GF-D8 (cell line): ENCODE measurements at regions not wholly inside any gene's neighbourhood (a gene's known extent, or its start where the extent isn't known, plus 50 kb on each side); places are given as distances from the start of the nearest gene placed in this dataset.

Experiments used
- DNase-seq: peaks from one replicate; lab custom pipeline; 2025; lab: John Stamatoyannopoulos, UW

DNA sequence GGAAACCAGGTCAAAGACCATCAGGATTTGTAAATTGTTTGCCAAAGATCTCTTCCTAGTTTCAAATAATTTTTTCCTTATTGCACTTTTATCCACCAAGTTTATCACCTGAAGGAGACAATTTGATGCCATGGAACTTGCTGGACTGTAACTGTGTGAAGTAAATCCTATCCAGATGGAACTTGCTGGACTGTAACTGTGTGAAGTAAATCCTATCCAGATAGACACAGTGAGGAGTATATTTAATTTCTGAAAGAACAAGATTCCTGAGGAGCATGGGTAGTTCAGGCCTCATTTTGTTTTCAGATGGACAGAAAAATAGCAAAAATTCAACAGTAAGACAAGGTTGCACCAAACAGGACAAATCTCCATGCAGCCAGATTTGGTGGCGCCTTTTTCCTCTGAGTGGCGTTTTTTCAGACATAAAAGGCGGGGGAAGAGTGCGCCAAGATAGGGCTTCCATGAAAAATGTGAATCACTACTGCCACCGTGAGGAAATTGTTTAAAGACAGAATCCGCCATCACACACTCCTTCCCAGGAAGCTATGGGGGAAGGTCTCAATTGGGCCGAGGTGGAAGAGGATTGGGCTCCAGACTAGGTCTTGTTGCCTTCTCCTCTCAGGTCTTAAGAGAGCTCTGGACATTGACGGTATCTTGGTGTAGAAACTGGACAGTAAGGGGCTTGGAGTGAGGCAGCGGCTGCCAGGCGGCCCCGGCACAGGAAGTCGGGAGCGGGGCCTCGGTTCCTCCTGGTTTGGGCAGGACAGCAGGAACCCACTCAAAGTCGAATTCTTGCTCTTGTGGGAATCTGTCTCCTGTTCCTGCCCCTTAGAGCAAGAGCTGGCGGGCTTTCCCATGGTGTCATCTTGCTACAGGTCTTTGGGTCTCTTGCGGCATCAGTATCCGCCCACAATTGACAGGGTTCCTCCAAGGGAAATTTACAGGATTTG is 234.7 kb downstream of the OR13H1 start:
- no peak for DNase-seq

DNA sequence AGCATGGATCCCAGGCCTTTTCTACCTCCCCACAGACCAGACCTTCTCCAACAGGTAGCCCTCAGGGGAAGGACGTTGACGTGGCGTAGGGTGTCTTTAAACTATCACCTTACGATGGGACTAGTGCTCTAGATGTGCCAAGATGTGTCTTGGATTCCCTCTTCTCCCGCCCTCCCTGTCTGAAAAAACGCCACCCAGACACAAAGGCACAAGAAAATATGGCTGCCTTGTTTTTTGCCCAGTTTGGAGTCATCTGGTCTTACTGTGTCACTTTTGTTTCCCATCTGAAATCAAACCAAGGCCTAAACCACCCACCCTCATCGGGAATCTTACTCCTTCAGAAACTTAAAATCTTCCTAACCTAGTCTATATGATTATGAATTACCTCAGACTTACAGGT is 235.4 kb downstream of the OR13H1 start:
- no peak for DNase-seq

DNA sequence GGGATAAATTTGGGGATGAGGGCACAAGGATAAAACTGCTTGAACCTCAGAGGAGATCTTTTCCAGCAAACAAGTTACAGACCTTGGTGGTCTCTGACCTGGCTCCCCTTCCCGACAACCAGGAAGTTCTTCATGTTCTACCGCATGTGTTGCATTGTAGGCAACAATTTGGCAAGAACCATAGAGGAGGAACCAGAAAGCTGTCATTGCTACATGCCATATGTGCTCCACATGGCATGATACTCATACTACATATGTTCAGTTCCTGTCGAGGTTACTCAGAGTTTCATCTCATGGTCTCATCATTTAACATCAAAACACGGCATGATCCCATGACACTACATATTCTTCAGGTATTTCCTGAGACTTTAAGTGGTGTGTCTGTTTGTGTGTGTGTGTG is 235.9 kb downstream of the OR13H1 start:
- DNase-seq, result no peak

DNA sequence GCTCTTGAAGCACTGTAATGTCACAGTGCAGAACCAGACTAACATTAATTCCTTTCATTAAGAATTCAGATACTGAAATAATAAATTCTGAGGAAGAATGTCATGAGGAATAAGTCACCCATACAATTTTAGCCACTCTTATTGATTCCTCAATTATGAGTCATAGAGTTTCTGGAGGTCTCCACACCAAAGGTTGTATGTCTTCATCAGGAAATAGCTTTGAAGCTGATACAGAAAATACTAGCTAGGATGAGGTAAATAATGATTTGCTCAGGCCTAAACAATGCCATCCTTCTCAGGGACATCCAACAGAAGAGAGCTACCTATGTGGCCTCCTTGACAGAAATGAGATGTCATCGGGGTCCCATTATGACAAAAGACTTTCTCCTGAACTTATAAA is 238.8 kb downstream of the OR13H1 start:
- no peak for DNase-seq

DNA sequence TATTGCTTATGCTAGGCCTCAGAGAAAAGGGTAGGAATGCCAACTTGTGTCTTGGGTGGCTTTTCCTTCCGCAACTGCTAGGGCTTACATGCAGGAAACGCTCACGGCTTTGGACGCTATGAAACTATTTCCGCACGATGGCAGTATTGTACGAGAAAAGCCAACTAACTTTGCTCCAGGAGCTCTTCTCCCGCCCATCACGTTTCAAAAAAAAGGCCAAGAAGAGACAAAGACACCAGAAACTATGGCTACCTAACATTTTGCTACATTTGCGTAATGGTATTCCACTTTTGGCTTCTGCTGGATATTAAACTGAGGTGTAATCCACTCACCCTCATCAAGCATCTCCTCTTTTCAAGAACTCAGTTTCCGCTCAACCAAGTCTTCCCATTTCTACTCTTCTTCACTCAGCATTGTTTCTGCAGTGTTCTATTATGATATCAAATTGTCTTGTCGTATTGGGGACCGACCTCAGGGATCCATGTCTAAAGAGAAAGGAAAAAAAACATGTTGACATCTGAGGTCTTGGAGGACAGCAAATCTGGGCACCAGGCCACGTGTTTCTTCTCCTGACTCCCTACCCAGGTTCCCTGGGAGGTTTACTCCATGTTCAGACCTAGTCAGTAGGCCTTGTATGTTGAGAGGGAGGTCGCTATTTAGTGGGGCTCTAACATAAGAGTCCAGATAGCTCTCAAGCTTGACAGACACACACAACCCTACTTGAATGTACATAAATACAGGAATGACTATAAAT is 239.4 kb upstream of the STK26 start:
- no peak for DNase-seq

DNA sequence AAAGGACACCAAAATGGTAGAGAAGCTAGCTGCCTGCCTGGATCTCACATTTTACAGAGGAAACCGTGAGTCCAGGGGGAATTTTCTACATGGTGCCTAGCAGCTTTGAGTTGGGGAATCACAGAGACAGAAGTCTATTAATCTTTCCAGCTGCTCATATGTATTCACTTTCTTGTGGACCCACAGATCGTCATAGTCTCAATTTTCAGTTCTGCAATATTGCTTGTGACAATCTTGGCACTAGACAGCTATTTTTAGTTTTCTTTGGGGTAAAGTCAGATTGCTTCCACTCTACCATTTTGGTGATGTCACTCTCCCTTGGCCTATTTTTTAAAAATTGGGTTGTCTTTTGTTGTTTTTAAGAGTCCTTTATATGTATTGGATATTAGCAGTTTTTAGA is 233.4 kb upstream of the STK26 start:
- DNase-seq, result no peak

DNA sequence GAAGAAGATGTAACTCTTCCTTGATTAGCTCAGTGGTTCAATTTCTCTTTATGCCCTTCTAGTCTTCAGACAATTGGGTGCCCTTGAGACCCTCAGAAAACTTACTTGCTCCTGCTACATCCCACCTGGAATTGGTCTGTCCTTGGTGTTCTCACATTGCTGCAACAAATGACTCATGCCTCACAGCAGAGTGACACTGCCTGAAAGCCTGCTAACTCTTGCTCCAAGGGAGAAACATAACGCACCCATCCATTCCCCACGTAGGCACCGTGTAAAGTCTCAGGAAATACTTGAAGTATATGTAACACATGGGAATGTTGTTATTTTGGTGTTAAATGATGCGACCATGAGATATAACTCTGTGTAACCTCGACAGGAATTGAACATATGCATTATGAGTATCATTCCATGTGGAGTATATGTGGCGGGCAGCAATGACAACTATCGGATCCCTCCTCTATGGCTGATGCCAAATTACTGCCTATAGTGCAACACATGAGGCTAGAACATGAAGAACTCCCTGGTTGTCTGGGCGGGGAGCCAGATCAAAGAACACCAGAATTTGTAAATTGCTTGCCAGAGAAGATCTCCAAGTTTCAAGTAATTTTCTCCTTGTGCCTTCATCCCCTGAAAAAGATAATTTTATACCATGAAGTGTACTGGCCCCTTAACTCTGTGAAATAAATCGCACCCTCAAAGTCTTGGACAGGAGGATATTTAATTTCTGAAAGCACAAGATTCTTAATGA is 231.3 kb upstream of the STK26 start:
- DNase-seq, result no peak

DNA sequence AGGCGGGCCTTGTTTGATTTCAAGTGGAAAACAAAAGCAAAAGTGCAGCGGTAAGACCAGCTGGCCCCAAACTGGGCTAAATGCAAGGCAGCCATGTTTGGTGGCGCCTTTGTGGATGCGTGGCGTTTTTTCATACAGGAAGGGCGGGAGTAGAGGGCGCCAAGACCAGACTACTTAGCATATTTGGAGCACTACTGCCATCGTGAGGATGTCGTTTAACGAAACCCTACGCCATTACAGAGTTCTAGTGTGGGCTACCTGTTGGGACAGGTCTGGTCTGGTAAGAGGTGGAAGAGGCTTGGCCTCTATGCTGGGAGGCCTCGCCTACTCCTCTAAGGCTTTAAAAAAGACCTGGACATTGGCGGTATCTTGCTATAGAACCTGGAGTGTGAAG is 230.7 kb upstream of the STK26 start:
- DNase-seq, result no peak

DNA sequence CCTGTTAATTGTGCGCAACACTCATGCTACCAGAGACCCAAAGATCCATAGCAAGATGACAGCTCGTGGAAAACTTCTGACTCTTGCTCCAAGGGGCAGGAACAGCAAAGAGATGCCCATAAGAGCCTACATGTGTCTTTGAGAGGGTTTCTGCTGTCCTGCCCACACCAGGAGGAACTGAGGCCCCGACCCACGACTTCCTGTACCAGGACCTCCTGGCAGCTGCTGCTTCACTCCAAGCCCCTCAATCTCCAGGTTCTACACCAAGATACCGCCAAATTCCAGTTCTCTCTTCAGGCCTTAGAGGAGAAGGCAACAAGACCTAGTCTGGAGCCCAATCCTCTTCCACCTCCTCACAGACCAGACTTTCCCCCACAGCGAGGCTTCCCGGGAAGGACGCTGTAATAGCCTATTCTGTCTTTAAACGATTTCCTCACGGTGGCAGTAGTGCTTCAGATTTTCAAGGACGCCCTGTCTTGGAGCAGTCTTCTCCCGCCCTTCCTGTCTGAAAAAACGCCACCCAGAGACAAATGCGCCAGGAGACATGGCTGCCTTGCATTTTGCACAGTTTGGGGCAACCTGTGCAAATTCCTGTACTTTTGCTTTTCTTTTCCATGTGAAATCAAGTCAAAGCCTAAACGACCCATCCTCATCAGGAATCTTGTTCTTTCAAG is 230.2 kb upstream of the STK26 start:
- no peak for DNase-seq

DNA sequence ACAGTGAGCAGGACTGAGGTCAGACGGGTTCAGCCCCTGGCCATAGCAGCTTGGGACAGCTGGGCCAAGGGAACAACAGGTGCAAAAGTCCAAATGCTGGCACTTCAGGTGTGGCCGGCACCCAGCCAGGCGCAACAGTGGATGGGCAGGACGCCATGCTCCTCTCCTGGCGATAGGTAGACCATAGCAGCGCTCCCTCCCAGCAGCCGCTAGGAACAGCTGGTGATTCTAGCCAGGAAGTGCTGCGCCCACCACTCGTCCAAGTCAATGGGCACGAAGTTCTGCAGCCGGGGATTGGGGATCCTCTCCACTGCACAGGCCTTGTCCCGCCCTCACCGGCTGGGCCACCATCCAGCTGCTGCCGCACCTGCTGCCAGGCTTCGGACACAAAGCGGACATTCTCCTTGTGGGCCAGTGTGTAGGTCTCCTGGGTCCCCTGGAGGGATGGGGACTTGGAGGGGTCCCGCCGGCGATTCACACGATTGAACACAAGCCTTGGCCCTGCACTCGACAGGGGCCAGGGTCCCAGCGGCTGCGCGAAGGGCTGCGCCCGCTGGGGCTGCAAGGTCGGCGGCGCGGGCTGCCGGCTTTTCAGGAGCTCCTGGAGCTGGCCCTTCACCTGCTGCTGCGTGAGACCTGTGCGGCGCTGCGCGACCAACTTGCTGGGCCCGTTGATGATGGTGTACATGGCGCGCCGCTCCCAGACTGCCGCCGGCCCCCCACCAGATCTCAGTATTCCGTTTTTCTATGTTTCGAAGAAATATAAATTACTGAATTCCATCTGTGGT is 227.5 kb upstream of the STK26 start:
- no peak for DNase-seq

DNA sequence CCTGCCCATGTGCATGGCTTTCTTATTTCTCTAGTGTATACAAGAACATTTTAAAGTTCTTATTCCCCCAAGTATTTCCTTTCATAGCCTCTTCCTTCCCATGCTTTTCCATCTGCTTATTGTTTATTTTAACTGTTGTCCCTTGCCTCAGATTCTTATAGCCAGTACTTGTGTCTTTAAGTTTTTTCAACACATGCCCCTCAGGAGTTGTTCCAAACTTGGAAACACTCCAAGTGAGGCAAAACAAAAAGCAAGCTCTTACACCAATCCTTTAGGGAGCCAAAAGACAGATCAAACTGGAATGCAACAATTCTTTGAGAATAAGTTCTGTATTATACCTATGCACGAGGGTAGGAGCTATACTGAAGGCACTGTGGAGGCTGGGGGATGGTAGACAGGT is 222.0 kb upstream of the STK26 start:
- DNase-seq, result no peak

DNA sequence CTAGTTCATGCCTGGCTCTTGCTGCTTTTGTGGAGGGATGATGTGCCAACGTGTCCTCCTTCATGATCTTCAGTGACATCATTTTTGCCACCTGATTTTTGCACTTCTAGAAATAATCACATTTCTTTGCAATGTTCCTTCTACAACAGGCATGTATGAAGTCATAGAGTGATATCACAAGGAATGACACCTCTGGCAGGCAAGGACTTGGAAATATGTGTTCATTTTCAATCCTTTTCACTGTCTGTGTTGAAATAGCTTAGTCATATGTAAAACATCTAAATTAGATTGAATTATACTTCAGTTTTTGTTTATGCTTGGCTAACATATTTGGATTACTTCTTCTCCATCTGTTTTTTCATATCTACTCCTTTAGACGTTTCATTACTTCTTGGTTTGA is 221.2 kb upstream of the STK26 start:
- DNase-seq, result no peak

DNA sequence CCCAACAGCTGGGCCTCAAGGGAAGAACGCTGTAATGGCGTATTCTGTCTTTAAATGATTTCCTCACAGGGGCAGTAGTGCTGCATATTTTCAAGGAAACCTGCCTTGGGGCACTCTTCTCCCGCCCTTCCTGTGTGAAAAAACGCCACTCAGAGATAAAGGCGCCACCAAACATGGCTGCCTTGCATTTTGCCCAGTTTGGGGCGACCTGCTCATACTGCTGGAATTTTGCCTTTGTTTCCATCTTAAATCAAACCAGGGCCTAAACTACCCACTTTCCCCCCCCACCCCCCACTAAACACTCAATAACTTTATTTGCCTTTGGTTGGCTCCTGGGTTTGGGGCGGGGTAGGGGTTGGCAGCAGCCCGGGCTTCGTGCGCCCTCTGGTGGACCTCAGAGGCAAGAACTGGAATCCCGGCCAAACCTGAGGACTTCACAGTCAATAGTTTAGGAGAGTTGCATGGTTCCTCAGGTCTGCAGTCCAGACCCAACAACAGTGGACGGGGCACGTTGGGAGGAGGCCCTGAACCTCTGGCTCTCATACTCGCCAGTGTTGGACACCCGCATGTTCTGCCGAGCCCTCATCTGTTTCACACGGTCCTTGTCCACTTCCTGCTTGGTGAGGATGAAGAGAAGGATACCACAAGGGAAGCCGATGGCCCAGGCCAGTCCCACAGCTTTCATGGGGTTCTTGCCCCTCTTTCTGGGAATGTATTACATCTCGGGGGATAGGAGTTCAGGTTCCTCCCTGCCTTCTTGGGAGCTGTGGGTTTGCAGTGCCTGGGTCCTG is 220.1 kb upstream of the STK26 start:
- DNase-seq, result no peak

DNA sequence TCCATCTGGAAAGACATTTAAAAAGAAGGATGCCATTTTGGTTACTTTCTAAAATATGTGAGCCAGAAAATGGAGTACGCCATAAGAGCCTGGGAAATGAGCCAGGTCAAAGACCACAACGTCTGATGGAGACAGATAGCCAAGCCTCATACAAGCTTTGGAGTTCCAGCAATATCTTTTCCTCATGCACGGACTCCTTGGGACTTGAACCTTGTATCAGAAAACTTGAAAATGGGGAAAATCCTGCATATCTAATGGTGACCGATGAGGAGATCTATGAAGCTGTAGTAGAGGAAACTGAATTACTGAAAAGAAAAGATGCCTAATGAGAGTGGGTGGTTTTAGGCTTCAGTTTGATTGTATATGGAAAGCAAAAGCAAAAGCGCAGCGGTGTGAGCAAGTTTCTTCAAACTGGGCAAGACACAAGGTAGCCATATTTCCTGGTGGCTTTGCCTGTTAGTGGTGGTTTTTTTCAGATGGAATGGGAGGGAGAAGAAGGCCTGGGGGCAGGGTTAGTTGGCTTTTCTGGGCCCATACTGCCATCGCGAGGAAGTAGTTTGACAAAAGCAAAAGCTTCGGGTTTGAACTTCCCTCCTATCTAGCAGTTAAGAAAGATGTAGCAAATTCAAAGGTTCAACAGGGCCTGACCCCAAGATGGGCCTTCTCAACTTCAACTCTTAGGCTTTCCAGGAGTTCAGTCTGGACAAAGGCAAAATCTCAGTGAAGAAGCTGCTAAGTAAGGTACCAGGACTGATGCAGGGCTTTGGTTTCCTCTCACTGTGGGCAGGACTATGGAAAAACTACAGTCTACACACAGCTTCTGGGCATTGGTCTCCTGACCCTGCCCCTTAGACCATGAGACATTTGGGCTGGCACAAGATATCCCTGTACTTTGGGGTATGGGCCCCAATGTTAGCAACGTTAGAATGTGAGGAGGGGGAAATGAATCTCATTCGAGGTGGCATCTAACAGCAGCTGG is 210.0 kb upstream of the STK26 start:
- DNase-seq, result peak; percentile 66

DNA sequence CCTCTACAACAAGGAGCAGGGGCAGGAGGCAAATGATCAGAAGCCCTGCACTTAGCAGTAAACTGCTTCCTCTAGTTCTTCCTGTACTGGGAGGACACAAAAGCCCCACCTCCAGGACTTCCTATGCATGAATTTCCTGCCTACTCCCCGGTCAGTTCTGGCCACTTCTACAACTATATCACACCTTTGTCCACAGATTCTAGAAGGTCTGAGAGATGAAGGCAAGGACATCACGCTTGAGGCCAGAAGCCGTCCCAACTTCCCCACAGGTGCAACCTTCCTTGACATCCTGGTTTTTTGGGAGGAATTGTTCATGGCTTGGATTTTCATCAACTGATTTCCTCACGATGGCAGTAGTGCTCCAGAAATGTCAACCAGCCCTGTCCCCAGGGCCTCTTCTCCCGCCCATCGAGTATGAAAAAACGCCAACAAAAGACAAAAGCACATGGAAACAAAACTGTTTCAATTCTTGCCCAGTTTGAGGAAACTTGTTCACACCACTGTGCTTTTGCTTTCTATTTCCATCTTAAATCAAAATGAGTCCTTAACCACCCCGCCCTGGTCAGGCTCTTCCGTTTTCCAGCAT is 206.5 kb upstream of the STK26 start:
- no peak for DNase-seq

DNA sequence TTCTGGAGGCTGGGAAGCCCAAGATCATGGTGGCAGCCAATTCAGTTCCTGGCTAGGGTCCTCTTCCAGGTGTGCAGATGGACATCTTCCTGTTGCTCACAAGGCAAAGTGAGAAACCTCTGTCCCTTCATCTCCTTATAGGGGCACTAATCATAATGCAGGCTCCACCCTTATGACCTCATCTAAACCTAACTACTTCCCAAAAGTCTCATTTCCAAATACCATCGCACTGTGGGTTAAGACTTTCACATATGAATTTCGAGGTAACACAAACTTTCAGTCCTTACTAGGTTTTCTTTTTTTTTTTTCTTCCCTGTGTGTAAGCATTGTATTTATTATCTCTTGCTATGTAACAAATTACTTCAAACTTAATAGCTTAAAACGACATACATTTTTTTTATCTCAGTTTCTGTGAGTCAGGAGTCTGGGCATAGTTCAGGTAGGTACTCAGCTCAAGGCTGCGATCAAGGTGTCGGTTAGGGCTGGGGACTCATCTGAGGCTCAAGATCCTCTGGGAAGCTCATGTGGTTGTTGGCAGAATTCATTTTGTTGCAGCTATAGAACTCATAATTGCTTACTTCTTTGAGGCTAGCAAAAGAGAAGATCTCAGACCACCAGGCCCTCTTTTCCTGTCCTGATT is 204.7 kb upstream of the STK26 start:
- no peak for DNase-seq

DNA sequence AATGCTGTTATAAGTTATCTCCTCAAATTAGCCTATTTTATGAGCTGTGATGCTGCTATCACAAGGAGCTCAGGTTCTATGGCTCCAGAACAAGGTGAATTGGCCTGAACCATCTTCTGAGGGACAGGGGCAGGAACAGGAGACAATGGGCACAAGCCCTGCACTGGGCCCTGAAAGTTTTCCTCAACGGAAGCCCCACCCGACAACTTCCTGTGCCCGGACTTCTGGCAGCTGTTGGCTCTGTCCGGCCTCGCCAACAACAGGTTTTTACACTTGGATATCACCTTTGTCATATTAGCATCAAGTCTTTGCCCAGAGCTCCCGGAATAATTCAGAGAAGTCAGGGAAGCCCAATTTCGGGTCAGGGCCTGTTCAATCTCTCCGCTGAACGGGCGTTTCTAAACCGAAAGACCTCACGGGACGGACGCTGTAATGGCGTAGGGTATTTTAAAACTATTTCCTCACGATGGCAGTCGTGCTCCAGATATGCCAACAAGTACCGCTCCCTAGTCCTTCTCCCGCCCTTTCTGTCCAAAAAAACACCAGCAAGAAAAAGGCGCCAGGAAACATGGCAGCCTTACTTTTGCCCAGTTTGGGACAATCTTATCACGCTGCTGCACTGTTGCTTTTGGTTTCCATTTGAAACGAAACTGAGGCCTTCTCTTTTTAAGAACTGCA is 201.0 kb upstream of the STK26 start:
- DNase-seq, result no peak

DNA sequence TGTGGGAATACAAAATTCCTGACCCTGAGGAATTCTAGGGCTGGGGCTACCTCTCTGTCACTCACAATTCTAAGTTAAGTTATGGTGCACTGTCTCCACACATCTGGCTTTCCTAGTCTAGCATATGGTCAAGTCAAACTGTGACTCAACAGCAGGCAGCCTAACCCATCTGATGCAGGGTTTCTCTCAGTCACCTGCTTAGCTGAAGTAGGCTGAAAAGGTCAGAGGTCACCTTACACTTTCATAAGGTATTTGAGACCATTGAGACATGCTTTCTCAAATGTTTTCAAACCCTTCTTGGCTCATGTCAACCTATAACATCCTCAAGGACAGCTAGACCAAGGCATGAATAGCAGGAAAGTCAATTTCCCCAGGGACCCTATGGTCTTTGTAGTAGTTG is 196.5 kb upstream of the STK26 start:
- no peak for DNase-seq
